Activated T-cell treated with anti-CD3 and anti-CD28 coated beads, Interleukin-2, amount 50 U/mL, for 24 hours (primary cell): ENCODE measurements at regions not wholly inside any gene's neighbourhood (a gene's known extent, or its start where the extent isn't known, plus 50 kb on each side); places are given as distances from the start of the nearest gene placed in this dataset.

ENCODE experiments used
- DNase-seq: peaks from one replicate; pipeline ENCODE4 v3.0.0-alpha.2; 2020
- H3K27ac Mint-ChIP-seq: 2 replicates; pipeline ENCODE4 v1.8.0; 2020; ENCODE audit warnings: mild to moderate bottlenecking, mixed read lengths
- H3K27me3 Mint-ChIP-seq: 2 replicates; pipeline ENCODE4 v1.8.0; 2020; ENCODE audit warnings: mixed read lengths
- H3K36me3 Mint-ChIP-seq: 2 replicates; pipeline ENCODE4 v1.8.0; 2020; ENCODE audit warnings: low read depth, mixed read lengths
- H3K4me1 Mint-ChIP-seq: 2 replicates; pipeline ENCODE4 v1.8.0; 2020; ENCODE audit warnings: low read depth, mixed read lengths
- H3K4me3 Mint-ChIP-seq: 2 replicates; pipeline ENCODE4 v1.8.0; 2020; ENCODE audit warnings: mild to moderate bottlenecking, moderate library complexity, mixed read lengths
- H3K9me3 Mint-ChIP-seq: 2 replicates; pipeline ENCODE4 v1.8.0; 2020; ENCODE audit warnings: mixed read lengths

- Mint-ChIP-seq H3K27ac (no peak overlapping the region), H3K27me3 (no peaks in the 10 kb centered on the region), H3K9me3 (peaks cover 8% of the 10 kb centered on the region), H3K36me3 (no peaks in the 10 kb centered on the region), H3K4me1 (no peaks in the 10 kb centered on the region), H3K4me3 (no peak overlapping the region)
- no peak for DNase-seq
Measured at GRCh38 chr11:127411283-127411682, 410.7 kb upstream of the KIRREL3 start.

GRCh38 chr11:127395034-127395433 is 394.5 kb upstream of the KIRREL3 start:
- Mint-ChIP-seq H3K9me3 (no peaks in the 10 kb centered on the region), H3K36me3 (no peaks in the 10 kb centered on the region), H3K27ac (no peak overlapping the region), H3K27me3 (no peaks in the 10 kb centered on the region), H3K4me1 (no peaks in the 10 kb centered on the region), H3K4me3 (no peak overlapping the region)
- no peak for DNase-seq

GRCh38 chr11:127393460-127393997 is 393.0 kb upstream of the KIRREL3 start:
- H3K27me3 Mint-ChIP-seq: no peaks in the 10 kb centered on the region
- H3K9me3 Mint-ChIP-seq: no peaks in the 10 kb centered on the region
- no peaks in the 10 kb centered on the region for H3K4me1 Mint-ChIP-seq
- H3K27ac Mint-ChIP-seq: no peak overlapping the region
- no peaks in the 10 kb centered on the region for H3K36me3 Mint-ChIP-seq
- no peak overlapping the region for H3K4me3 Mint-ChIP-seq
- no peak for DNase-seq

DNA sequence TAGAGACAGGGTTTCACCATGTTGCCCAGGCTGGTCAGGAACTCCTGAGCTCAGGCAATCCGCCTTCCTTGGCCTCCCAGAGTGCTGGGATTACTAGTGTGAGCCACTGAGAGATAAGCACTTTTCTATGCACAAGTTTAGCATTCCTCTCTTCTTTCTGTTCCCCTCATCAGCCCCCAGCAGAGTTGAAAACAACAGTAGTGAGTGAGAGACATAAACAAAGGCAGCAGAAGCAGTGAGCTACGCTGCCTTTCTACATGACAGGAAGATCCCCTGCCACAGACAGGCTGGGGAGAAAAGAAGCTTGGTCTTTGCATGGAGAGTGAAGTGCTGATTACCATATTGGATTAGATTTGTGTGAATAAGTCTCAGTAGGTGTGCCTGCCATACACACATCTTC is 392.0 kb upstream of the KIRREL3 start:
- Mint-ChIP-seq H3K27me3 (no peaks in the 10 kb centered on the region), H3K36me3 (no peaks in the 10 kb centered on the region), H3K9me3 (no peaks in the 10 kb centered on the region), H3K27ac (no peak overlapping the region), H3K4me3 (no peak overlapping the region), H3K4me1 (no peaks in the 10 kb centered on the region)
- no peak for DNase-seq

DNA sequence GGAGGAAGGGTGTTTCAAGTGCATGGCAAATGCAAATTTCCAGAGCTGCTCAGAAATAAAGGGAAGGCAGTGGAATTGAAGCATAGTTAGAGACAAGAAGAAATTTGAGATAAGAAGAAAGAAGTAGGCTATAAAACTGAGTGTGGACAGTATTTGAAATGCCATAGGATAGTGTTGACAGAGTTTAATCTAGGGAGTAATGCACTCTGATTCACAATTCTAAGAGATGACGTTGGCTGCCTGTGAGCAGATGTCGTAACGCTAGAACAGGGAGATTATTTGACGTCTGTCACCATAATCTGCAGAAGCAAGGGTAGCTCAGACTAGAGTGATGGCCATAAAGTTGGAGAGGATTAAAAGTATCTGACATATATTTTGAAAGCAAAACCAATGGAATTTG is 389.9 kb upstream of the KIRREL3 start:
- H3K27ac Mint-ChIP-seq: no peak overlapping the region
- no peaks in the 10 kb centered on the region for H3K4me1 Mint-ChIP-seq
- no peaks in the 10 kb centered on the region for H3K36me3 Mint-ChIP-seq
- no peak overlapping the region for H3K4me3 Mint-ChIP-seq
- H3K9me3 Mint-ChIP-seq: no peaks in the 10 kb centered on the region
- no peak for DNase-seq
- H3K27me3 Mint-ChIP-seq: no peaks in the 10 kb centered on the region

GRCh38 chr11:127385071-127385470 is 384.5 kb upstream of the KIRREL3 start:
- no peak for DNase-seq
- H3K4me3 Mint-ChIP-seq: no peak overlapping the region
- H3K27ac Mint-ChIP-seq: no peak overlapping the region
- no peaks in the 10 kb centered on the region for H3K27me3 Mint-ChIP-seq
- no peaks in the 10 kb centered on the region for H3K36me3 Mint-ChIP-seq
- H3K4me1 Mint-ChIP-seq: no peaks in the 10 kb centered on the region
- H3K9me3 Mint-ChIP-seq: no peaks in the 10 kb centered on the region

GRCh38 chr11:127383026-127383425 is 382.5 kb upstream of the KIRREL3 start:
- DNase-seq: no peak
- H3K27me3 Mint-ChIP-seq: no peaks in the 10 kb centered on the region
- H3K4me1 Mint-ChIP-seq: no peaks in the 10 kb centered on the region
- no peaks in the 10 kb centered on the region for H3K9me3 Mint-ChIP-seq
- H3K4me3 Mint-ChIP-seq: no peak overlapping the region
- H3K27ac Mint-ChIP-seq: no peak overlapping the region
- no peaks in the 10 kb centered on the region for H3K36me3 Mint-ChIP-seq

- Mint-ChIP-seq H3K27ac (no peak overlapping the region), H3K4me1 (no peaks in the 10 kb centered on the region), H3K36me3 (no peaks in the 10 kb centered on the region), H3K27me3 (no peaks in the 10 kb centered on the region), H3K9me3 (no peaks in the 10 kb centered on the region), H3K4me3 (no peak overlapping the region)
- no peak for DNase-seq
Measured at GRCh38 chr11:127381247-127381646, 380.7 kb upstream of the KIRREL3 start.

DNA sequence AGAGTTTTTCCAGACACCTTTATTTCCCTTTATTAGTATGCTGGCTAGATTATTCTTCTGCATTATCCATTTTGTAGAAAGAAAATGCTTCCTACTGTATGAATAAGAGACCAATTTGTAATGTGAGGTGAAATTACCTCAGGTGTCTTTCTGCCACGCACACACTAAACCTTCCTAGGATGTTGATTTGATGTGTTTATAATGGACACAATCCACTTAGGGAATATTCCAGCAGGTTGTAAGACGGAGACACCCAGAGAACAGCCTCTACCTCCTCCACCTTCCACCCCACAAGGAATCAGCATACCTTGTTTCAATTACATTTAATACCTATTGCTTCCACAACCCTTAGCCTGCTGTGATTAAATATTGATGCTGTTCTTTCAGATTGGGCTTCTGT is 379.1 kb upstream of the KIRREL3 start:
- Mint-ChIP-seq H3K27ac (no peak overlapping the region), H3K36me3 (no peaks in the 10 kb centered on the region)

DNA sequence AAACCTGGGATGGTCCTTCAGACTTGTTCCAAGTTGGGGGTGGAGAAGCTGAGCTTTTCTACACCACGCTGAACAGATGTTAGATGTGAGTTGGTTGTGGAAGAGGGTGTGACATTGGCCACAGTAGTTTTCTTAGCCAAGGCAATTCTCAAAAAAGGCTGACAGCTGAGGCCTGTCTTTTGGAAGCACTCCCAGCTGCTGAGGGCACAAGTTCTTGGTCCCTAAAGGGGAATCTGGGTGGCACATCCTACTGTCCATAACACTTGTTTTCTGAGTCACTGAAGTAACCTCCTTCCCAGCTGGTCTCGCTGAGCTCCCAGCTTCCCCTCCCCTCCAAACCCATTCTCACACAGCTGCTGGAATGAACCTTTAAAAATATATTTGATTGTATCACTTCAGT is 375.7 kb upstream of the KIRREL3 start:
- DNase-seq: no peak
- no peaks in the 10 kb centered on the region for H3K9me3 Mint-ChIP-seq
- H3K27ac Mint-ChIP-seq: no peak overlapping the region
- H3K36me3 Mint-ChIP-seq: no peaks in the 10 kb centered on the region
- H3K27me3 Mint-ChIP-seq: no peaks in the 10 kb centered on the region
- H3K4me1 Mint-ChIP-seq: no peaks in the 10 kb centered on the region
- H3K4me3 Mint-ChIP-seq: no peak overlapping the region

More for the DNA sequence above, 379.1 kb upstream of the KIRREL3 start:
- no peaks in the 10 kb centered on the region for H3K9me3 Mint-ChIP-seq
- no peak overlapping the region for H3K4me3 Mint-ChIP-seq
- H3K27me3 Mint-ChIP-seq: no peaks in the 10 kb centered on the region
- no peaks in the 10 kb centered on the region for H3K4me1 Mint-ChIP-seq
- DNase-seq: no peak

DNA sequence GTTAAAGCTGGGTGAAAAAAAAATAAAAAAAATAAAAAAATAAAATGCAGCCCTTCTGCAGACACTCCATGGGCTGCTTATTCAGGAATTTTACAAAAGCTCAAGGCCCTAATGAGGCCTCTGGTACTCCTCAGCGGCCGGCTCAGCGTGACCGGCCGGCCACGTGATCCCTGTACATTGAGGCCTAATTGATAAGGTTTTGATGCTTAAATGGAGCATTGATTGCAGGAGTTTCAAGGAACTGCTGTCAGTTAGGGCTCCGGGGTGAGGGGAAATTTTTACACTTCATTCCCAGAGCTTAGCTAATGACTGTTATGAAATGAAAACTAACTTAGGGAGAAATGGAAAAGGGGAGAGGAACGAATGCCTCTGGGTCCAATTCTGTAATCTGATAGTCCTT is 368.8 kb upstream of the KIRREL3 start:
- Mint-ChIP-seq H3K9me3 (no peaks in the 10 kb centered on the region), H3K4me1 (no peaks in the 10 kb centered on the region), H3K4me3 (no peak overlapping the region), H3K27me3 (no peaks in the 10 kb centered on the region), H3K36me3 (no peaks in the 10 kb centered on the region), H3K27ac (no peak overlapping the region)
- no peak for DNase-seq

GRCh38 chr11:127362754-127363308 is 362.3 kb upstream of the KIRREL3 start:
- Mint-ChIP-seq H3K4me1 (no peaks in the 10 kb centered on the region), H3K27me3 (peaks cover 5% of the 10 kb centered on the region), H3K9me3 (no peaks in the 10 kb centered on the region), H3K4me3 (no peak overlapping the region), H3K36me3 (no peaks in the 10 kb centered on the region), H3K27ac (no peak overlapping the region)
- DNase-seq: no peak

- Mint-ChIP-seq H3K27ac (no peak overlapping the region), H3K36me3 (no peaks in the 10 kb centered on the region), H3K4me3 (no peak overlapping the region), H3K4me1 (no peaks in the 10 kb centered on the region), H3K27me3 (peaks cover 5% of the 10 kb centered on the region), H3K9me3 (no peaks in the 10 kb centered on the region)
- DNase-seq: no peak
Measured at GRCh38 chr11:127358160-127358559, 357.6 kb upstream of the KIRREL3 start.

- Mint-ChIP-seq H3K4me1 (no peaks in the 10 kb centered on the region), H3K9me3 (peaks cover 7% of the 10 kb centered on the region), H3K36me3 (no peaks in the 10 kb centered on the region), H3K27me3 (peaks cover 6% of the 10 kb centered on the region), H3K4me3 (no peak overlapping the region), H3K27ac (no peak overlapping the region)
- DNase-seq: no peak
Measured at GRCh38 chr11:127350476-127350875, 349.9 kb upstream of the KIRREL3 start.

DNA sequence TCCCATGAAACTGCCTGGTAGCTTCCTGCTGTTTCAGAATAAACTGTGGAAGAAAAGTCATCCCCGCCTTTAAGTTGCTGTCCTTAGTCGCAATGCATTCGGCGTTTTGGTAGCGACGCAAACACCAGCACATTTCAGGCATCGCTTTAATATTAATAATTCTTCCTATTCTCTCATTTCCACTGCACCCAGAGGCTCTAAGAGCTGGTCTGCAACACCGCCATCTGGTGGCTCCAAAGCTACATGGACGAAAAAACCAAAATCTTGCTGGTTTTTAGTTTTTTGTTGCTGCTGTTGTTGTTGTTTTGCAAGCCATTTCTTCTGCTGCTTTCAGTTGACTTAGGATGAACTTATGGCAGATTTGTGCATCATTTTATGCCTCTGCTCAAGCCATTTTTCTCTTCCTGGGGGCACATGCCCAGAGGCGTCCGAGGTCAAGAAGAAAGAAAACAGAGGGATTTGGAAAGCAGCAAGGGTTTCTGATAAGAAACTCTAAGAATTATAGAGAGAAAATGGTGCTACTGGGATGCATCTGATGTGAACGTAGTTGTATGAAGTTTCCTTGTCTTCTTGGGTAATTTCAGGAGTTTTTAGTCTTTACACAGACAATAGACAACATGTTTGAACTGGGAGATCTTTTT is 345.4 kb upstream of the KIRREL3 start:
- Mint-ChIP-seq H3K4me1 (no peaks in the 10 kb centered on the region), H3K4me3 (no peak overlapping the region), H3K9me3 (peaks cover 7% of the 10 kb centered on the region), H3K27me3 (peaks cover 9% of the 10 kb centered on the region), H3K36me3 (no peaks in the 10 kb centered on the region), H3K27ac (no peak overlapping the region)
- DNase-seq: peak; percentile 32
